Right lobe of liver (tissue), 6 donors: ENCODE measurements at regions not wholly inside any gene's neighbourhood (a gene's known extent, or its start where the extent isn't known, plus 50 kb on each side); places are given as distances from the start of the nearest gene placed in this dataset.

ENCODE experiments used
- ATAC-seq, 4 donors: fragments of 200-7000 bp; cut with Tn5 transposase; one replicate each; pipeline ENCODE4 v1.9.1; 2020; ENCODE audit warnings: mild to moderate bottlenecking in 4 of 4, moderate library complexity in 4 of 4
- DNase-seq, 3 donors: peaks; one replicate each; pipeline ENCODE4 v3.0.0-alpha.2; 2020
- H3K27ac ChIP-seq, 3 donors: fragments of 200-600 bp; one replicate each; pipeline ENCODE4 v1.8.0; 2022
- H3K27me3 ChIP-seq, 2 donors: fragments of 200-600 bp; one replicate each; pipeline ENCODE4 v1.8.0; 2022
- H3K36me3 ChIP-seq, 4 donors: fragments of 200-600 bp; sonication (generic) in 1 of 4; one replicate each; pipeline versions ENCODE4 v1.5.1 to v1.8.0; 2017 to 2022; ENCODE audit warnings: control low read depth in 1 of 4
- H3K4me1 ChIP-seq, 4 donors: fragments of 200-600 bp; sonication (generic) in 1 of 4; one replicate each; pipeline versions ENCODE4 v1.5.1 to v1.8.0; 2017 to 2022; ENCODE audit warnings: control low read depth in 1 of 4
- H3K4me3 ChIP-seq, 3 donors: fragments of 200-600 bp; one replicate each; pipeline ENCODE4 v1.8.0; 2022
- H3K9me3 ChIP-seq, 4 donors: fragments of 200-600 bp; sonication (generic) in 1 of 4; one replicate each; pipeline versions ENCODE4 v1.5.1 to v1.8.0; 2017 to 2022; ENCODE audit warnings: control low read depth in 1 of 4
- CTCF ChIP-seq, 4 donors: fragments of 200-600 bp in 3 of 4; fragments of 450-650 bp in 1 of 4; IDR thresholded peaks; one replicate each; pipeline versions ENCODE4 v1.5.1 to v1.8.0; 2016 to 2022; ENCODE audit warnings: antibody characterized with exemption in 4 of 4, mild to moderate bottlenecking in 2 of 4
- POLR2A ChIP-seq: fragments of 450-650 bp; IDR thresholded peaks from one replicate; pipeline ENCODE4 v1.6.1; 2017; ENCODE audit warnings: antibody characterized with exemption, mild to moderate bottlenecking
- WGBS: methylation state at CpG from one replicate; pipeline ENCODE4 v1.1.6; 2018; ENCODE audit warnings: low coverage, low lambda C conversion rate; ENCODE audit not compliant: insufficient coverage; ENCODE audit errors: missing lambda C conversion rate; 5-methylcytosine and 5-hydroxymethylcytosine counted together
- intact Hi-C, 2 donors: fragments of 100-400 bp; cut with DNase I; formaldehyde crosslinking; loops; one replicate each; pipeline versions ENCODE4 v1.11.2 to v1.14.1; 2022
- donor health status: DM: no; HTN: yes; CAD: no.
- donor health status: DM: no; HTN: no; CAD: no.
- donor health status: DM: no; HTN: no; CAD: no.
- donor health status: DM: no; HTN: yes; CAD: no.
- donor health status: DM: no; HTN: yes; CAD: no.

- intact Hi-C loops: no loop called here
- Histone ChIP-seq H3K4me3 (no peak overlapping the region), H3K27ac (no peak overlapping the region), H3K4me1 (peaks cover 0 to 37% (median 9%) of the 10 kb centered on the region in 4 donors), H3K9me3 (no peaks in the 10 kb centered on the region), H3K27me3 (no peaks in the 10 kb centered on the region), H3K36me3 (no peaks in the 10 kb centered on the region)
- 54% methylated on average over 2 of the region's 2 CpGs for WGBS
- DNase-seq: no peak
- ATAC-seq: peak in 3 of 4 donors; percentile 31 to 75 (median 33)
- TF ChIP-seq POLR2A (no peak), CTCF (IDR thresholded peaks at IDR 0.05) (no peak)
These were observed 151.2 kb upstream of the TMCO5A start for GRCh38 chr15:37783290-37783689.

GRCh38 chr15:37788330-37788729 is 146.1 kb upstream of the TMCO5A start:
- H3K36me3 ChIP-seq: no peaks in the 10 kb centered on the region
- H3K27ac ChIP-seq: peak overlapping the region; percentile 71 to 82 (median 79)
- H3K4me3 ChIP-seq: no peak overlapping the region
- H3K9me3 ChIP-seq: no peaks in the 10 kb centered on the region
- H3K4me1 ChIP-seq: peaks cover 0 to 24% (median 9%) of the 10 kb centered on the region in 4 donors
- 50% methylated on average over 2 of the region's 2 CpGs for WGBS
- intact Hi-C loops: no loop called here
- ATAC-seq: peak; percentile 45 to 73 (median 56)
- no peak for DNase-seq
- H3K27me3 ChIP-seq: no peaks in the 10 kb centered on the region
- TF ChIP-seq POLR2A (no peak), CTCF (IDR thresholded peaks at IDR 0.05) (no peak)

GRCh38 chr15:37788767-37789396 is 145.6 kb upstream of the TMCO5A start:
- 45% methylated on average over 7 of the region's 7 CpGs for WGBS
- Histone ChIP-seq H3K4me3 (no peak overlapping the region), H3K27me3 (no peaks in the 10 kb centered on the region), H3K27ac (peak overlapping the region; percentile 71 to 82 (median 79)), H3K4me1 (peaks cover 0 to 22% (median 9%) of the 10 kb centered on the region in 4 donors), H3K9me3 (no peaks in the 10 kb centered on the region), H3K36me3 (no peaks in the 10 kb centered on the region)
- ATAC-seq: peak; percentile 73 to 90 (median 88)
- no peak for TF ChIP-seq CTCF (IDR thresholded peaks at IDR 0.05)
- intact Hi-C loops: no loop called here
- DNase-seq: no peak

- WGBS: 81% methylated on average over 5 of the region's 5 CpGs
- Histone ChIP-seq H3K4me1 (peaks cover 0 to 22% (median 9%) of the 10 kb centered on the region in 4 donors), H3K27me3 (no peaks in the 10 kb centered on the region), H3K36me3 (no peaks in the 10 kb centered on the region), H3K9me3 (no peaks in the 10 kb centered on the region), H3K27ac (peak overlapping the region; percentile 71 to 82 (median 79)), H3K4me3 (no peak overlapping the region)
- ATAC-seq (peak in 1 of 4 donors; percentile 9), DNase-seq (no peak)
- intact Hi-C loops: no loop called here
- no peak for TF ChIP-seq CTCF (IDR thresholded peaks at IDR 0.05)
- no peak for TF ChIP-seq POLR2A
These were observed 145.0 kb upstream of the TMCO5A start for GRCh38 chr15:37789397-37789786.
